HT-29 (cell line): ENCODE measurements at regions not wholly inside any gene's neighbourhood (a gene's known extent, or its start where the extent isn't known, plus 50 kb on each side); places are given as distances from the start of the nearest gene placed in this dataset.

Experiments
- DNase-seq: peaks from one replicate; pipeline ENCODE4 v3.0.0-alpha.2; 2015; ENCODE audit warnings: low spot score

DNA sequence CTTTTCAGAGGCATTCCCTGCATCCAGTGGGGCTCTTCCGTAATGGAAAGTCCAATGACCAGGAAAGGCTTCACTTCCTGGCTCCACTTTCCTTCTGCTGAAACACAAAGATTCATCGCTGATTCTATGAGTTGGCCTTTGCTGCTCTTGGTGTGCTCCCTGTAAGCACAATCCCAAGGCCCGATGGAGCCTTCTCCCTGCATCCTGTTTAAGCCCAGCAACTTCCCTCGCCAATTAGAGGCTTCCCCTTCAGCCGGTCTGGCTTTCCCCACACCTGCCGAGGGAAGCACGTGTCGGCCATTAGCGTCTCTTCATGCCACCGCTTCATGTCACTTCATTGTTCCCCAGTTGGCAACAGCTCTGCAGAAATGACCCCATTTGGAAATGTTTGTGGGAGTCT lies 693.9 kb downstream of the MED13L start:
- no peak for DNase-seq

DNA sequence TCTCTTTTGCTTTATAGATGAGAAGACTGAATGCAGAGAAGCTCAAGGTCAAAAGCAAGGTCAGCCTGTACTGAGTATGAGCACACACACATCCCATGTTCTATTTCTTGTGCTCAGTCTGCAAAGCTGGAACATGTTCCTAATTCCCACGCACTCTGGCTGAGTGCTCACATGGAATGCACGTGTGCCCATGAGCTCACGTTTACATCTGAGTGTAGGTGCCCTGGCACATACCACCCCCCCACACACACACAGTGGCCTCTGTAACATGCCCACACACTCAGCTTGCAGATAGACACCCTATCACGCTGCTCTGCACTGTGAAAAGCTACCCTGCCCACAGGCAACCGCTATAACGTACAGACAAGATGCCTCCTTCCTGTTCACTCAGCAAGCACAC lies 700.1 kb downstream of the MED13L start:
- DNase-seq = no peak

DNA sequence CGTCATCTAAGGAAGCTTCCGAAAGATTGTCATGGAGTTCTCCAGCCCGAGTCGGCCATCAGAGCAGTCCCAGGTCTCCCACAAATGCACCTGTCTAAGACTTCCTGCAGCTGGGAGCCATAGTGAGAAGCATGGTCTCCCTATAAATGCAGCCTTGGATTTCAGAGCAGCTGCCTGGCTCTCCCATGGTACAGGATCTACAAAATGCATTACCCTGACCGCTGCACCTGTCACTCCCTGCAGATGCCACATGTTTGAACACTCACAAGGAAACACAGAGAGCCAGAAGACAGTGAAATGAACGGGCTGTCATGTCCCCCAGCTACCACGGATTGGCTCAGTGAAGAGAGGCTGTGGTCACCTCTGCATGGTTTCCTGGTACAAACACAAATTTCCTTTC lies 702.7 kb downstream of the MED13L start:
- no peak for DNase-seq

DNA sequence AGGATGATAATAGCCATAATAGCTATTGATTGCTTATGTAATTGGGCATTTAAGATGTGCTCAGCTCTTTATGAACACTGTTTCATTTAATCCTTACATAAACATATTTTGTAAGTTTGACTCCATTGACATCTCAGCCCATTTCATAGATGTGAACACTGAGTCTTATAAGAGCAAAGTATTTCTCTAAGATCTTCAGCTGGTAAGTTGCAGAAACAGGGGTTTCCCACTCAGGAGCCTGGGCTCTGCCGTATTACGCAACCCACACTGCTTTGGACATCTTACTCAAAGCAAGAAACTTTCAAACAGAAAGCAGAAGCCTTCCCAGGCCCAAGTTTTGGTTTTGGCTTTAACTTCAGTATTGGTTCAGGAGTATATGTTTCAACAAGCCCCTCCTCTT lies 705.1 kb downstream of the MED13L start:
- no peak for DNase-seq

- DNase-seq = no peak
These were observed 706.0 kb downstream of the MED13L start for GRCh38 chr12:115571446-115571845.

DNA sequence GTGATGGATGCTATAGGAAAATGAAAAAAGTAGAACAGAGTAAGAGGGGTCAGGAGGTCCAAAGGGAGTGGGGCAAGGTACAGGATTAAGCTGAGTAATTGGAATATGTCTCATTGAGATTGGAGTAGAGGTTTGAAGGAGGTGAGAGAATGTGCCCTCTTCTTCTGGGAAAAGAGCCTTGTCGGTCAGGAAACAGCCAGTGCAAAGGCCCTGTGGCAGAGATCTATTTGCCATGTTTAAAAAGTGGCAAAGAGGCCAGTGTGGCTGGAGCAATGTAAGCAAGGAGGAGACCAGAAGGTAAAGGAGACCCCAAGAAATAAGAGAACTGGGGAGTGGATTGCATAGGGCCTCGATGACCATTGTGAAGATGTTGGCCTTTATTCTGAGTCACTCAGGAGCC lies 706.5 kb downstream of the MED13L start:
- no peak for DNase-seq

DNA sequence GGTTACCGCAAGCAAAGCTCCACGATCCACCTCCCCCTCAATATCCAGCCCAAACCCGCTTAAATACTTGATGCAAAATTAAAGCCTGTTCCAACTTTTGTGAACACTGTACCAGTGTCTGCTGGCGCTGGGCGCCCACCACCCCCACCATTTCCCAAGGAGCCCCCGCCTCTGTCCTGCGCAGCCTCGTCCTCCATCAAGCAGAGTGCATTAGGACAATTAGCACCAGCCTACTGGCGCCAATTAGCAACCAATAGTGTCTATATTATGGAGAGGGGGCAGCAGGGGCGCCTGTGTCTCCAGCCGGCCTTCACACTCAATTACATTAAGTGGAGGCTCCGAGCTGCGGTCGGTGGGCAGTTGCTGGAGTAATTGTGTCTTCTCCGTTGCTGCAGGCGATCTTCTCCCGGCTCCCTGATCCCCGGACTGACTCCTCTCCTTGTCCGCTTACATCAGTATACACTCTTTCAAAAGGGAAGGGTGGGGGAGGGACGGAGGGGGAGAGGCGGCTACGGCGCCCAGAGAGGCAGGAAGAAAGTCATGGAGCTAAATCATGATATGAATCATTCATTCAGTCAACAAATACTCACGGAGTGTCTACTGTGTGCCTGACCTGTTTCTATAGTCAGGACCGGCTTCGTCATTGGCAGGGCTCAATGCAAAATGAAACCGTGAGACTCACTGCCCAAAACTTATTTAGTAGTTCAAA lies 707.3 kb downstream of the MED13L start:
- no peak for DNase-seq

DNA sequence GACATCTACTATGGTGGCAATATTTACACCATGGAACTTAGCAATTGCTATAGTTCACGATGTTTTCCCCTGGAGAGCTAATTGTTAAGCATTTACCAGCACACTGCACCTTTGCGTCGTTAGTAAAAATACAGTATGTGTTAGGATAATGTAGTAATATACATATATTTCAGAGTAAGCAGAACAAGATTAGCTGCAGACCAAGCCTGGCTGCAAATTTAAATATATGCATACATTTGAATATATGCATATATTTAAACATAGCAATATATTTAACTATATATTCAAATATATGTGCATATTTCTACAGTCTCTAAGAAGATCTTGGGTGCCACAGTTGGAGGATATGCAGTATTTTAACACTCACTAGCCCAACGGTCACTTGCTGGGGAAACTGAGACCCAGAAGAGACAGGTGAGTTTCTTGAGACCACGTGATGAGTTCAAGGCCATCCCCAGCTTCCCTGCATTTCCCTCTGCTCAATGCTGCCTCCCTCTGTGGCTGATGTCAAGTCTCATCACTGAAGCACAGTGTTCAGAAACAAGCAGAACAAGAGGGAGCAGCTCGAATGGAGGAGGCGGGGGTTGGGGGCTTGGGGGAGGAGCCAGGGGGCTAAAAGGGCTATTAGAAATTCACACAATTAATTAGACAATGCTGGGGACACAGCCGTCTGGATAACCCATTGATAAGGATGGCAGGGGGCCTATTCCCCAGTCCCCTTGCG lies 708.0 kb downstream of the MED13L start:
- DNase-seq = no peak

- no peak for DNase-seq
These were observed 719.2 kb downstream of the MED13L start for GRCh38 chr12:115558281-115558680.

DNA sequence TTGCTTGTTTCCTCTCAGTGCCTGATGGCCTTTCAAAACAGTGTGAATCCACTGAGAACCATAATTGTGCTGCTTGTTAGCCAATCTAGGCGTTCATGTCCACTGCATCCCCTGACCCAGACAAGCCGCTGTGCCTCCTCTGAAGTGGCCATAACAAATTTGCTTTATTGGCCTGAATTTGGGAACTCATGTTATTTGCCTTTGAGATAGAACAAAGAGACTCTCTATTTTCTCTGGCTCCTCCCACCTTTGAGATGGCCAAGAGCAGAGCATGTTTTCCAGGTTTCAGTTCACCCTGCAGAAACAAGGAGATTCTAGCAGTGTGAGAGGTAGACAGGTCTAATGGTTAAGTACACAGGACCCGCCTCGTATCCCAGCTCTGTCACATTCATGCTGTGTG lies 723.9 kb downstream of the MED13L start:
- DNase-seq = no peak

- no peak for DNase-seq
These were observed 734.2 kb downstream of the MED13L start for GRCh38 chr12:115543269-115543668.

DNA sequence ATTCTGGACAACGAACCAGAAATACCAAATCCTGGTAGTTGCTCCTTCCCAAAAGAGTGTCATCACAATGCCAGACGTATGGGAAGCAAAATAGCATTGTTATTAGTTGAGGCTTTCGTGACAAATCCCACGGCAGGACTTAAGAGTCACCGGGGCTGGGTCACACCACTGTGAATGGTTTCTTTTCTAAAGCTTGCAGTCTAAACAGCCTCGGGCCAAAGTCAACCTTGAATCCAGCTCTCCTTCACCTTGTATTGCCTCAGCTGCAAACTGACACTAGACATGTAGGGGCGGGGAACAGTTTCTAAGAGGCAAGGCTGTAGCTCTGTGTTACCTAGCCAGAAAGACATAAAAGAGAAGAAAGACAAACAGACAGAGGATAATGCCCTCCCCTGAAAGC lies 734.8 kb downstream of the MED13L start:
- no peak for DNase-seq

- DNase-seq = no peak
These were observed 735.5 kb downstream of the MED13L start for GRCh38 chr12:115541891-115542421.

DNA sequence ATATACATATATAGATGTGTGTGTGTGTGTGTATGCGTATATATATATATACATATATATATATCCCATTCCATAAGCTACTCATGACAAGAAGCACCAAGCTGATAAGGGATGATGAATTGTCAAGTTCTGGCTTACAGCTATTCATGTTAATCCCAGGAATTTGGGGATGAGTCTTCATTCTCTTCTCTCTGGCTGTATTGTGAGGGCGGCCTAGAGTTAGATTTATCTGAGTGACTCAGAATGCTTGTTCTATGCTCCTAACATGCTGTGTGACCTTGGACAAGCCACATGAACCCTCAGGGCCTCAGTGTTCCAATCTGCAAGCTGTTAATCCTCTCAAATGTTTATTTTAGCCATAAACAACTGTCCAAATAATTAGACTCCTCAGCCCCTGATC lies 749.0 kb downstream of the MED13L start:
- no peak for DNase-seq

- no peak for DNase-seq
These were observed 755.6 kb downstream of the MED13L start for GRCh38 chr12:115521771-115522409.

DNA sequence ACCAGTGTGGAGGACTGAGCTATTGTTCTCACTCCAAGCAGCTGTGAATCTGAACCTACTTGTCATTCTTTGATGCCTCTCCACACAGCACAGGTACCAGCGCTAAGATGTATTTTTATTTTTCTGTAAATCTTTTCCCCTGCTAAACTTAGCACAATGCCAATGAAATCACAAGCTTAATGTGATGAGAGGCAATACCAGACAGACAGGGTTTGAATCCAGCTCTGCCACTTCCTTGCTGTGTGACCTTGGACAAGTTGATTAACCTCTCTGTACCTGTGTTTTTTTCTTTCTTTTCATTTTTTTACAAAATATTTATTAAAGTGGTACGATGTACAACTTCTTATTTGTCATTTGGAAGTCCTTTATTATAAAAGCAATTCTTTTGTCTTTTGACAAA lies 757.6 kb downstream of the MED13L start:
- DNase-seq = no peak

DNA sequence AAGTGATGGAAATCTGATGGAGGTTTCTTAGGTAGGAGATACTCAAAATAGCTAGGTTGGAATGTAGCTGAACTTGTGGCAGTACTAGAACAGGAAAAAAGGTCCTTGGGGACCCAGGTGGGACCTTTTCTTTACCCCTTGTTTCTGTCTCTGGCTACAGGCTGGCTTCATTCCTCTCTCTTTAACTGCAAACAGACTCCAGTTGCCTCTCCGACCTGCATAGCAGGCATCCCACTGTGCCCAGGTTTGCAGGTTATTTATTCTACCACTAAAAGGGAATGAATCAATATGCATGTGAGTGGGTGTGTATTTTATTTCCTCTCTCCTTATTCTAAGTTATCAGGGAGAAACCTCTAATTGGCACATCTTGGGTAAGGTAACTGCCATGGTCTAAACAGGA lies 758.1 kb downstream of the MED13L start:
- no peak for DNase-seq

DNA sequence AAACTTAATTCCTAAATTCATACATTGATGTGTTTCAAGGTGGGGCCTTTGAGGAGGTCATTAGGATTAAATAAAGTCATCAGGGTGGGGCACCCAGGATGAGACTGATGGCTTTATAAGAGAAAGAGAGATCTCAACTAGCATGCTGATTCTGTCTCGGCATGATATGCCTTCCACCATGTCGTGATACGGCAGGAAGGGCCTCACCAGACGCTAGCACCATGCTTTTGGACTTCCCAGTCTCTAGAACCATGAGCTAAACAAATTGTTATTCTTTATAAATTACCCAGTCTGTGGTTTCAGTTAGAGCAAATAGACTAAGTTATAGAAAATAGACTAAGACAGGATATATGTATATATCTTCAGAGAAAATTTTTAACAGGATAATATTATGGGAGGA lies 759.6 kb downstream of the MED13L start:
- DNase-seq = no peak

DNA sequence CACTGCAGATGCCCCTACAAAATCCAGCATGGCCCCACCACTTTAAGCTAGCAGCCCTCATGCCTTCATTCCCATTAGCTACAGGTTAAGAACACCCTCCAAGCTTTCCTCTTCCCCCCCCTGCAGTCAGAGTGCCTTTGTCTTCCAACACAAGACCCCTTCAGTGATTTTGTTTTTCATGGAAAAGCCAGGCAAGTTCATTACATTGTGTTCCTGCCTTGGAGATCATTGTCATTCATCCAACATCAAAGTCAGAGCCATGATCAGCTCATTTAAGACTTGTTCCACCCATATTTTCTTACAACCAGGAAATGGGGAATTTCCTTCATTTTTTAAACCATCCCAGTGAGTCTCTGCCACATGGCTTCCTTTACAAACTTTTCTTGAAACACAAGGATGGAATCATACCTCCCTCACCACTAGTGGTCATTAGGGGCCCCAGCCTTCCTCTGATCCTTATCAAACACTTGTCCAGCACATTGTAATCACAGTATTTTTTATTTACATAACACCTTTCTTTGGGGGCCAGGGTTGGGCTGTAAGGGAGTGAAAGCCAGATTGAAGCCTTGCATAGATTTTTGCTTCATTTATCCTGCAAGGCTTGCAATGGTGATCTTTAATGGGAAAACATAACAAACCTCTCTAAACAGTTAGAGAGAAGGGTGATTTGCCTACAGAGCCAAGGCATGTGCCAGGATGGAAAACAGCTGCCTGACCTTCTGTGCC lies 765.3 kb downstream of the MED13L start:
- no peak for DNase-seq

GRCh38 chr12:115511305-115511704 lies 766.2 kb downstream of the MED13L start:
- no peak for DNase-seq

DNA sequence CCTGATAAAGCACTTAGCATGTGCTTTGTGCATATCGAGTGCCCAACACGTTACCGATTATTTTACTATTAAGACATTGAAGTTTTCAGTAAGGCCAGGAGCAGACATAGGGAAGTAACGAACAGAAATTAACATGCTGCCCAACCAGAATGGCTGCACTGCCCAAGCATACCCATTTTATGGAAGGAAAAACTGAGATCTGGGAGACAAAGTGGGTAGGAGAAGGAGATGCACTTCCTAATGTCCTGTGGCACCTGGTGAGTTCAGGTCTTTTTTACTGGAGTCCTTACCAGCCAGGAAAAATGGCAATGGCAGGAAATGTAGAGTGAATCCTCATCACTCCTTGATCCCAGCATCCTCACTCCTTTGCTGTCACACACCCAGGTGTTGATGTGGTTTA lies 768.5 kb downstream of the MED13L start:
- DNase-seq = no peak
